HG03442 (cell line): ENCODE measurements at regions not wholly inside any gene's neighbourhood (a gene's known extent, or its start where the extent isn't known, plus 50 kb on each side); places are given as distances from the start of the nearest gene placed in this dataset.
"Not testable (repeated sequence)": the region's sequence is repeated elsewhere in the genome, so short reads cannot be mapped to it uniquely, and the experiment has no call there.

ENCODE experiments used
- ATAC-seq: cut with Tn5 transposase; IDR thresholded peaks from one replicate; pipeline ENCODE4 v1.9.1; 2021; ENCODE audit warnings: mild to moderate bottlenecking, moderate library complexity; ENCODE audit not compliant: unreplicated experiment

DNA sequence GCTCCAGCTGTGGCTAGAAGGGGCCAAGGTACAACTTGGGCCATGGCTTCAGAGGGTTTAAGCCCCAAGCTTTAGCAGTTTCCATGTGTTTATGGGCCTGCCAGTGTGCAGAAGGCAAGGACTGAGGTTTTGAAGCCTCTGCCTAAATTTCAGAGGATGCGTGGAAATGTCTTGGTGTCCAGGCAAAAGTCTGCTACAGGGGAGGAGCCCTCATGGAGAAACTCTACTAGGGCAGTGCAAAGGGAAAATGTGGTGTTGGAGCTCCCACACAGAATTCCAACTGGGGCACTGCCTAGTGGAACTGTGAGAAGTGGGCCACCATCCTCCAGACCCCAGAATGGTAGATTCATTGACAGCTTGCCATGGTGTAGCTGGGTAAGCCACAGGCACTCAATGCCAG lies 527.2 kb upstream of the RORB start:
- no peak for ATAC-seq

- ATAC-seq = not testable (repeated sequence)
Observed at GRCh38 chr9:73976424-73976823, 520.7 kb upstream of the RORB start.

- ATAC-seq = no peak
Observed at GRCh38 chr9:73979894-73980264, 517.3 kb upstream of the RORB start.

DNA sequence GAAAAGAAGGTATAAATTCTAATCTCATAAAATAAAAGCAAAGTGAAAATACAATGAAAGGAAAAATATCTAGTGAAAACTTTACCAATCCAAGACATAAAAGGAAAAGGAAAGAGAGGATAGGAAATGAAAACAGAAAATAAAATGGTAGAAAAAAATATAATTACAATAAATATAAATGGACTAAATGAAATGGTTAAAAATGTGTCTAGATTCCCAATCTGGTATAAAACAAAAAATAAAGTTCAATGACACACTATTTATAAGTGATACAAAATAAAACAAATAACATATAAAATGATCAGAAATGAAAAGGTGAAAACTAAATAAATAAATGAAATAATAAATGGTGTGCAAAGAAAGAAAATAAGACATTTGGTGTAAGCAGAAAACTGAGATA lies 516.4 kb upstream of the RORB start:
- no peak for ATAC-seq

- ATAC-seq = no peak
Observed at GRCh38 chr9:73981405-73981804, 515.7 kb upstream of the RORB start.

DNA sequence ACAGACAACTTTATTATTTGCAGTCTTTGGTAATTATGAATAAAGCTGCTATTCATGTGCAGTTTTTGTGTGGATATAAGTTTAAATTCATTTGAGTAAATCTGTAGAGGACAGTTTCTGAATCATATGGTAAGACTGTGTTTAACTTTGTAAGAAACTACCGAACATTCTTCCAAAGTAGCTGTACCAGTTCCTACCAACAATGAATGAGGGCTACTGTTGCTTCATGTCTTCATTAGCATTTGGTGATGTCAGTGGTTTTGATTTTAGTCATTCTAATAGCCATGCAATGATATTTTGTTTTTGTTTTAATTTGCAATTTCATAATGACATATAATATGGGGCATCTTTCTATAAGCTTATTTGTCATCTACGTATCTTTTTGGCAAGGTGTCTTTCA lies 501.3 kb upstream of the RORB start:
- ATAC-seq = no peak

GRCh38 chr9:73996844-73997243 lies 500.3 kb upstream of the RORB start:
- ATAC-seq = no peak

GRCh38 chr9:74001382-74001781 lies 495.8 kb upstream of the RORB start:
- no peak for ATAC-seq

- no peak for ATAC-seq
Observed at GRCh38 chr9:74006935-74007334, 490.2 kb upstream of the RORB start.

GRCh38 chr9:74007833-74008232 lies 489.3 kb upstream of the RORB start:
- no peak for ATAC-seq

- ATAC-seq = no peak
Observed at GRCh38 chr9:74016004-74016403, 481.1 kb upstream of the RORB start.

DNA sequence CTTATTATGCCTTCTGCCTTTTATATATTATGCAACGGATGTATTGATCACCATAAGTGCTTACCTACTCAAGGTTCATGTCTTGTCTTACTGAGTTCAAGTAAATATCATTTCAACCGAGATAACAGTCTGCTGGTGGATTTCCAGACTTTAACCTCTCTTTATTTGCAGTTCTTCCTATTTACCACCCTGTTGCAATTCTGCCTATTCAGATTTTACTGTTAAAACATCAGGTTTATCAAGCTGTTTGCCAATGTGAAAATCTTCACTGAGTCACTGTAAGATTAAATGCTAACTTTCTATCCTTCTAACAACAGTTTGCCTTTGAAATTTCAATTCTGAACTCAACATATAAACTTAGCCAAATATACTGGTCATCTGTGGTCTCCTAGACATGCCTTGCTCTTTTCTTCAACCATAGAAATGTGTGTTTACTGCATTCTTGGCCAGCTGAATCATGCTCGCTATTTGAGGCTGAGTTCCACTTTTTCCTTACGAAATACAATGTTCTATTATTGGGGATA lies 471.7 kb upstream of the RORB start:
- ATAC-seq = no peak

- no peak for ATAC-seq
Observed at GRCh38 chr9:74032421-74032820, 464.7 kb upstream of the RORB start.

DNA sequence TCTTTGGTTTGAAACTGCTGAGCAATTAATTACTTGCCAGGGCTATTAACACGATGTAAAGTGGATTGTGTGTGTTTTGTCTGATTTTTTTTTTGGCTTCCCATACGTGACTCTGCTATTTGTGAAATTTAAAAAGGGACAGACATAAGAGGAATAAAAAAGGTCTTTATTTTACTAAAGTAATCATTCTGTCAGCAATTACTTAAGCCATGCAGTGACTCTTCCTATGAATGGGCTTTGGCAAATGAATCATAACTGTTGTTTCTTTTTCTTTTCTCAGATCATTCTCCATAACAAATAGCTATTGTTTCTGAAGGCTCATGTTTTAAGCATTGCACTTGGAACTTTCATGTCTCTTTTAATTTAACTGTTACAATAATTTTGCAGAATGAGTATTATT lies 461.3 kb upstream of the RORB start:
- ATAC-seq = no peak

DNA sequence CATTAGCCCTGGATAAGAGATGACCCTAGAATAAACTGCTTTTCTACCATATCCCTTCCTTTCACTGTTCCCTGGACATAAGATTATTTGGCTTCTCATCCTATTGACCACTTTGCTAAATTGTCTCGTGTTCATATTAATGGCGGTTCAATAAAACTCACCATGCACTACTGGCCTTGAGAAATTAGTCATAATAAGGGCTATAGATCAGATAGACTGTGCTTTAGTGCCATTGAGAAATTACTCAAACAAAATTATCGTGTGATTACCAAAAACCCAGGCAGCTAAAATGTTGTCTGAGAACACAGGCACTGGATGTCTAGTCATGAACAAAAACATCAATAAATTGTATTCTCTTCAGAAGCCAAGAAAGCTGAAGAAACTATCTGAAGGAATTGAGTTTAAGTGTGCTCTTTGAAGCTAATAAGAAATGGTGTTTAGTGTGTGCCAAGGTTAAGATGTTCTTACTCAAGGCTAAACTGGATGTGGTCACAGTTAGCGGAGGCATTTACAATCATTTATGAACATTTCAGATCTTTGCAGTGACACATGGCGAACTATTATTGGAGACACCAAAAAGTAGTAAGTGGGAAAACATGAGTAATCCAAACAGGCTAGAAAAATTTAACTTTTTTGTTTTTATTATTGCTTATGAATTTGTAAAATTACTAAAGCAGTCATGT lies 460.4 kb upstream of the RORB start:
- peak; percentile 73 for ATAC-seq

DNA sequence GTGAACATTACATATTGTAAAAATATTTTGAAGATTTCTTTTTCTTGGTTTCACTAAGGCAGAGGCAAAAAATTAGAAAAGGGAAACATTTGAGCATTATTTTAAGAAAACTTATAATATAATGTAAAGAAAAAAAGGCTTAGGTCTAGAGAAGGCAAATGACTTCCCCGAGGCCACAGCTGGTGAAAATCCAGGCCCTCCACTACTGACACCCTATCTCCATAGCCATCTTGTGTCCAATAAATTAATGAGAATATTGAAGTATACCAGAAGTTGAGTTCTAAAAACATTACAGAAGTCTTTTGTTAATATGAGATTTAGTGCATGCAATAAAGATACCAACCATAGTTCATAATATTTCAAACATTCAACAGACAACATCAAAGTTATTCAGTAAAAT lies 459.9 kb upstream of the RORB start:
- no peak for ATAC-seq

- ATAC-seq = no peak
Observed at GRCh38 chr9:74041588-74041987, 455.5 kb upstream of the RORB start.

DNA sequence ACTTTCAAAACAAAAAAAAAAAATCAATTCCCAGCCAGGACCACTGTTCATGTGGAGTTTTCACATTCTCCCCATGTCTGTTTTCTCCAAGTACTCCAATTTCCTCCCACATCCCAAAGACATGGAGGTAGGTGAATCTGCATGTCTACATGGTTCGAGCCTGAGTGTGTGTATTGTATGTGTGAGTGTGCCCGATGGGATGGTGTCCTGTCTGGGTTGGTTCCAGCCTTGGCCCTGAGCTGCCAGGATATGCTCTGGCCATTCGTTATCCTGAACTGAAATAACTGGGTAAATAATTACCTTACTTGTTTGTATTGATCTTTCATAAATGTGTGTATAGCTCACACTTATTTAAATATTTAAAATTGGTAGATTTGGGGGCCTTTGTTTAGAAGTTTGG lies 452.3 kb upstream of the RORB start:
- no peak for ATAC-seq

GRCh38 chr9:74056023-74056422 lies 441.1 kb upstream of the RORB start:
- no peak for ATAC-seq

GRCh38 chr9:74057051-74057450 lies 440.1 kb upstream of the RORB start:
- ATAC-seq = not testable (repeated sequence)

GRCh38 chr9:74064702-74065101 lies 432.4 kb upstream of the RORB start:
- no peak for ATAC-seq

DNA sequence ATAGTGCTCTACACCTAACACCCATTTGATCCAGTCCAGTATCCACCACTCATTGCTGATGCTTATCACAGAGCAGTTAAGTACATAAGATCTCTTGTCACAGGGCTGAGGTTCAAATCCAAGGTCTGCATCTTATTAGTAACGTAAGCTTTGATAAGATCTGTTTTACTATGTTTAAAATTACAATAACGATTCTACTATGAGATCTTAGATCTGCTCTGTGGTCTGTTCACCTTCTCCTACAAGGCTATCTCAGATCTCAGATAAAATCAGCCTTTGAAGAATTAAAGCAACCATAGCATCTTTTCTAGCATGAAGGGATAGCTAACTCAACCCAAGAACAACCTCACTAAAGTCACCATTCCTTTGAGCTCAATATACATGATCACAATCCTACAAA lies 431.0 kb upstream of the RORB start:
- no peak for ATAC-seq

- no peak for ATAC-seq
Observed at GRCh38 chr9:74066605-74067004, 430.5 kb upstream of the RORB start.
